Stimulated activated naive CD8-positive, alpha-beta T cell treated with anti-CD3 and anti-CD28 coated beads, Interleukin-15, Interleukin-2, amounts not matched to agents 100 ng/mL and 50 ng/mL, for 24 hours (primary cell): ENCODE measurements at regions not wholly inside any gene's neighbourhood (a gene's known extent, or its start where the extent isn't known, plus 50 kb on each side); places are given as distances from the start of the nearest gene placed in this dataset.

ENCODE experiments used
- H3K27ac Mint-ChIP-seq: one replicate; pipeline ENCODE4 v1.8.0; 2021; ENCODE audit warnings: mild to moderate bottlenecking, mixed read lengths
- H3K27me3 Mint-ChIP-seq: one replicate; pipeline ENCODE4 v1.8.0; 2021; ENCODE audit warnings: mixed read lengths
- H3K36me3 Mint-ChIP-seq: one replicate; pipeline ENCODE4 v1.8.0; 2021; ENCODE audit warnings: low read depth, mixed read lengths
- H3K4me1 Mint-ChIP-seq: one replicate; pipeline ENCODE4 v1.8.0; 2021; ENCODE audit warnings: low read depth, mixed read lengths
- H3K4me3 Mint-ChIP-seq: one replicate; pipeline ENCODE4 v1.8.0; 2021; ENCODE audit warnings: mild to moderate bottlenecking, mixed read lengths
- H3K9me3 Mint-ChIP-seq: one replicate; pipeline ENCODE4 v1.8.0; 2021; ENCODE audit warnings: mixed read lengths

- no peak overlapping the region for H3K4me3 Mint-ChIP-seq
- H3K27ac Mint-ChIP-seq = no peak overlapping the region
- H3K36me3 Mint-ChIP-seq = no peaks in the 10 kb centered on the region
Measured at GRCh38 chr6:19028201-19028600, 641.1 kb downstream of the RNF144B start.

GRCh38 chr6:19032591-19033295, 645.6 kb downstream of the RNF144B start:
- no peak overlapping the region for H3K27ac Mint-ChIP-seq
- no peak overlapping the region for H3K4me3 Mint-ChIP-seq
- H3K9me3 Mint-ChIP-seq = peaks cover 5% of the 10 kb centered on the region
- H3K36me3 Mint-ChIP-seq = no peaks in the 10 kb centered on the region
- no peaks in the 10 kb centered on the region for H3K27me3 Mint-ChIP-seq
- H3K4me1 Mint-ChIP-seq = no peaks in the 10 kb centered on the region

More at GRCh38 chr6:19028201-19028600, 641.1 kb downstream of the RNF144B start:
- peaks cover 5% of the 10 kb centered on the region for H3K9me3 Mint-ChIP-seq
- H3K4me1 Mint-ChIP-seq = no peaks in the 10 kb centered on the region
- H3K27me3 Mint-ChIP-seq = no peaks in the 10 kb centered on the region

- no peak overlapping the region for H3K27ac Mint-ChIP-seq
- no peaks in the 10 kb centered on the region for H3K4me1 Mint-ChIP-seq
- no peak overlapping the region for H3K4me3 Mint-ChIP-seq
- peaks cover under 1% of the 10 kb centered on the region for H3K9me3 Mint-ChIP-seq
- H3K36me3 Mint-ChIP-seq = no peaks in the 10 kb centered on the region
- no peaks in the 10 kb centered on the region for H3K27me3 Mint-ChIP-seq
Measured at GRCh38 chr6:19033683-19034082, 646.5 kb downstream of the RNF144B start.

DNA sequence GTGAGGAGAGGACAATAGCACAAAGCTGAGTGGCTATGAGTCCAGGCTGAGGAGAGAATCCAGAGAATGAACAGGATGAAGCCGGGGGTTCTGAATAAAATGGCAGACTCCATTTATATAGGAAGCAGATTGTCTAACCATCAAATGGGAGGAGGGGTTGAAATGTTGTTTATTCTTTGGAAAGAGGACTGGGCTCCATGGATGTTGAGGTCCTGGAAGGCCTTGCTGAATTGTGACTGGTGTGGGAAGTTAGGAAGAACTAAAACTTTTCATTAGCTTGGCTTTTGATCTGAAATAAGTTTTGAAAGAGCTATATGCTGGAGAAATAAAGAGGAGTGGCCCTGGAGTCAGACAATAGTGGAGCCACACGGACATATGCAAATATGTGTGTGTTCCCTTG, 647.8 kb downstream of the RNF144B start:
- Mint-ChIP-seq H3K9me3 (no peaks in the 10 kb centered on the region), H3K4me1 (no peaks in the 10 kb centered on the region), H3K27ac (no peak overlapping the region), H3K27me3 (no peaks in the 10 kb centered on the region), H3K36me3 (no peaks in the 10 kb centered on the region), H3K4me3 (no peak overlapping the region)

- no peaks in the 10 kb centered on the region for H3K4me1 Mint-ChIP-seq
- H3K9me3 Mint-ChIP-seq = no peaks in the 10 kb centered on the region
- H3K27ac Mint-ChIP-seq = no peak overlapping the region
- H3K4me3 Mint-ChIP-seq = no peak overlapping the region
- no peaks in the 10 kb centered on the region for H3K27me3 Mint-ChIP-seq
- no peaks in the 10 kb centered on the region for H3K36me3 Mint-ChIP-seq
Measured at GRCh38 chr6:19035461-19036195, 648.5 kb downstream of the RNF144B start.

DNA sequence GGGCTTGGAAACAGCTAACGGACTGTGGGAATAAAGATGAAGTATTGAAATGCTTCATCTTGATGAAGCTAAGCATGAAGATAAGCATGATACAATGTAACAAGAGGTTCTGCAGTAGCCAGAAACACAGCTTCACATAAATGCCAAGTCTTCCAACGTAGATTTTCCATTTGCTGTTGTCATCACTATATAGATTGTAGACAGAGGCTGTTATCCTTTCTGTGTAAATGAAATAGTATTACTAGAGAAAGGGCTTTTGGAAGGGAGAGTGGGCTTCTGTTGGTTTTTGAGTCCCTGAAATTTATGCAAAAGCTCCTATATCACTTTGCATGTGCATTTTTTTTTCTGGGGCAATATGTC, 649.0 kb downstream of the RNF144B start:
- H3K4me3 Mint-ChIP-seq = no peak overlapping the region
- H3K9me3 Mint-ChIP-seq = no peaks in the 10 kb centered on the region
- H3K27me3 Mint-ChIP-seq = no peaks in the 10 kb centered on the region
- H3K4me1 Mint-ChIP-seq = no peaks in the 10 kb centered on the region
- H3K27ac Mint-ChIP-seq = no peak overlapping the region
- no peaks in the 10 kb centered on the region for H3K36me3 Mint-ChIP-seq

DNA sequence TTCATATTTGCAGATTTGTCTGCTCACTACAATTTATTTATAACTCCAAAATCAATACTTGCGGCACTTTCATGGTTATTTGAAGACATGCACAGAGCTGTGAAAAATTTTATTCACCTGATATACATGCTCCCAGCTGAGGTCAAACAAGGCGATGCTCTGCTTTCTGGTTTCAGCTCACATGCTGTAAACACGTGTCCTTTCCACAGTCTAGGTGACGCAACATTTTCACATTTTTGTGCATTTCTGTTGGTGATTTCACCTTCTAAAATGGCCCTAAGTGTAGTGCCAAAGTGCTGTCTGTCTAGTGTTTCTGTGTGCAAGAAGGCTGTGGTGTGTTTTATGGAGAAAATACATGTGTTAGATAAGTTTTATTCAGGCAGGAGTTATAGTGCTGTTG, 650.5 kb downstream of the RNF144B start:
- Mint-ChIP-seq H3K4me3 (no peak overlapping the region), H3K4me1 (no peaks in the 10 kb centered on the region), H3K27ac (no peak overlapping the region), H3K27me3 (no peaks in the 10 kb centered on the region), H3K9me3 (no peaks in the 10 kb centered on the region), H3K36me3 (no peaks in the 10 kb centered on the region)

DNA sequence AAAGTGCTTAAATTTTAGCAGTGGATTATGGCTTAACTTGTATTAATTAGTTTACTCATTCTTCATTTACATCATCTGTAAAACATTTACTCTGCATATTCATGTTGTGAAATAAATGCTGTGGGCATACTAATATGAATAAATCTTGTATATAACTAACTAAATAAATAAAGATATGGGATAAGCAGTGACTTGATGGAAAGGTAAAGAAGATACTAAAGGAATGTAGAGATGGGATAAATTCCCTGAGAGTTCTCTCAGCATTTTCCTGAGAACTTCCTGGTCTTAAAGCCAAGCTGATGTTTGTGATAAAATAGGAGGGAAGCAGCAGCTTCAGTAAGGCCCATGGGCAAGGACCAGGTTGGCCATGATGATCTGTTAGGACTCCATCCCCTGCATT, 652.1 kb downstream of the RNF144B start:
- Mint-ChIP-seq H3K27me3 (no peaks in the 10 kb centered on the region), H3K27ac (no peak overlapping the region), H3K36me3 (no peaks in the 10 kb centered on the region), H3K4me3 (no peak overlapping the region), H3K9me3 (no peaks in the 10 kb centered on the region), H3K4me1 (no peaks in the 10 kb centered on the region)

GRCh38 chr6:19041906-19042305, 654.8 kb downstream of the RNF144B start:
- Mint-ChIP-seq H3K4me1 (no peaks in the 10 kb centered on the region), H3K9me3 (peaks cover 5% of the 10 kb centered on the region), H3K36me3 (no peaks in the 10 kb centered on the region), H3K4me3 (no peak overlapping the region), H3K27ac (no peak overlapping the region), H3K27me3 (no peaks in the 10 kb centered on the region)

DNA sequence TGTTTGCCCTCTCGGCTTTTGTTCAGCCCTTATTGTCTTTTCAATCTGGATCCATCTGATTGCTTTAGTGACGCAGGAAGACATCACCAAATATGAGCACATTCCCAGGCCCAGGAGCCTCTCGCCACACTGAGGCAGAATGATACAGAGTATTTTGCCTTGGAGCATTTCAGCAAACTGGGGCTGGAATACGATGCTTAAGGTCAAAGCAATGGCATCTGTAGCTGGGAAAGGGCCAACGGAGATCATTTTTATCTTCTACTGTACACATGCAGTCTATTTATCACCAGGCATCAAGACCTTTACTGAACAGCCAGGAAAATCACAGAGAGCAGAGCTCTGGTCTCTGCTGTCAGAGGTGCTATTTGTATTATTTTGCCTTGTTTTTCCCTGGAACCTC, 655.3 kb downstream of the RNF144B start:
- peaks cover 9% of the 10 kb centered on the region for H3K9me3 Mint-ChIP-seq
- H3K4me3 Mint-ChIP-seq = no peak overlapping the region
- no peaks in the 10 kb centered on the region for H3K36me3 Mint-ChIP-seq
- H3K4me1 Mint-ChIP-seq = no peaks in the 10 kb centered on the region
- no peaks in the 10 kb centered on the region for H3K27me3 Mint-ChIP-seq
- no peak overlapping the region for H3K27ac Mint-ChIP-seq

DNA sequence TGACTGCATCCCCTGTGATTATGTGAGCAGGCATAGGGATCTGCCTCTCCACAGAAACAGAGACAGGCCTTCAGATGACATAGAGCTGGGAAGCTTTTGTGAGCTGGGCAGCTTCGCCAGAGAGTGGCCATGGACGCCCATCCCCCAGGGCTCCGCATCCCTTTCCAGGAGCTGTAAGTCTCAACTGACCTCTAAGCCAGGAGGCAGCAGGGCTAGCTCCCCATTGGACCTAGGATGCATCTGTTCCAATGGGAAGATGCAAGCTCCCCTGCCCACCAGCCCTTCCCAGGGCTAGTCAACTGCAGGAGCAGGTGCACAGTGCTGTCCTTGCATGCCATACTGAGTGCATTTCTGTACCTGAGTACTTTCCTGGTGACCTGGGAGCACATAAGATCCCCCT, 663.6 kb downstream of the RNF144B start:
- Mint-ChIP-seq H3K27ac (no peak overlapping the region), H3K4me3 (no peak overlapping the region), H3K36me3 (no peaks in the 10 kb centered on the region), H3K27me3 (no peaks in the 10 kb centered on the region), H3K9me3 (peaks cover 19% of the 10 kb centered on the region), H3K4me1 (no peaks in the 10 kb centered on the region)

DNA sequence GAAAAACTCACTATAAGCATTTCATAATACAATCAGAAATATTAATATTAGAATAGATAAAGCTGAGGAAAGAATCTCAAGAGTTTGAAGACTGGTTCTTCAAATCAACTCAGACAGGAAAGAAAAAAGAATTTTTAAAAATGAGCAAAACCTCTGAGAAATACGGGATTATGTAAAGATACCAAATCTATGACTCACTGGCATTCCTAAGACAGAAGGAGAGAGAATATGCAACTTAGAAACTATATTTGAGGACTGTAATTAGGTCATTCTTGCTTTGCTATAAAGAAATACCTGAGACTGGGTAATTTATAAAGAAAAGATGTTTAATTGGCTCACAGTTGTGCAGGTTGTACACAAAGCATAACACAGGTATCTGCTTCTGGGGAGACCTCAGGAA, 665.1 kb downstream of the RNF144B start:
- no peaks in the 10 kb centered on the region for H3K27me3 Mint-ChIP-seq
- H3K4me3 Mint-ChIP-seq = no peak overlapping the region
- H3K27ac Mint-ChIP-seq = no peak overlapping the region
- no peaks in the 10 kb centered on the region for H3K36me3 Mint-ChIP-seq
- peaks cover 17% of the 10 kb centered on the region for H3K9me3 Mint-ChIP-seq
- H3K4me1 Mint-ChIP-seq = no peaks in the 10 kb centered on the region

DNA sequence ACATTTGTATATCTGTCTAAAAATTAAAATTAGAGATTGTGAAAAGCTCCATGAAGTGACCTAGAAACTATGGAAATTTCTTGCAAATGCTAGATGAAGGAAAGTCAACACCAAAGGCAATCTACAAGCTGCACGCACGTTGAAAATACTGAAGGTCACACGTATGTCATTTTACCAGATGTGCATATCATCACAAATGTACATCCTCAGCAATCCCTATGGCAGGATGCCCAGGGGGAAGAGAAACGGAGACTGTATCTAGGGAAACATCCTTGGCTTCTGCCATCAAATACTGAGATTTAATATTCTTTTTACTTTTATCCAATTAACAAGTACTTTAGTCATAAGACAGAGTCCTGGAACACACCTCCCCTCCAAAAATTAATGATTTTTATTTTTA, 672.0 kb downstream of the RNF144B start:
- H3K27ac Mint-ChIP-seq = no peak overlapping the region
- H3K36me3 Mint-ChIP-seq = no peaks in the 10 kb centered on the region
- no peaks in the 10 kb centered on the region for H3K4me1 Mint-ChIP-seq
- no peak overlapping the region for H3K4me3 Mint-ChIP-seq
- no peaks in the 10 kb centered on the region for H3K27me3 Mint-ChIP-seq
- H3K9me3 Mint-ChIP-seq = peaks cover 25% of the 10 kb centered on the region

GRCh38 chr6:19067165-19067564, 680.0 kb downstream of the RNF144B start:
- Mint-ChIP-seq H3K27me3 (no peaks in the 10 kb centered on the region), H3K9me3 (peaks cover 17% of the 10 kb centered on the region), H3K27ac (no peak overlapping the region)

DNA sequence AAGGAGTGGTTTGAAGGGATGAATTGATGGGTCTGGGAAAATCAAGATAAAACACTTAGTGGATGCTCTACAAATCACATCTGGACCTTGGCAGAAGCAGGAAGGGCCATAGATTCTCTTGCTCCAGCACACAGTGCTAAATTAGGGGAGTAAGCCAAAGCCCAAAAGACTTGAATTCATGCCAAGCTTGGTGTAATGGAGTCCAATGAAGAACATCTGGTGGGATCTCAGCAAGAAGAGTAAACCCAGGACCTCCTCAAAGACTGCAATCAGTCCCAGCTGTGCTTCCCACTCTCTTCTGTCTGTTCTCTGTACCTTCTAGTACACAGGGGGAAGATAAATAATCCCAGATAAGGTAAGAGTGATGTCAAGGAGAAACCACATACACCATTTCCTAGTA, 683.4 kb downstream of the RNF144B start:
- Mint-ChIP-seq H3K4me1 (no peaks in the 10 kb centered on the region), H3K4me3 (no peak overlapping the region), H3K36me3 (no peaks in the 10 kb centered on the region), H3K9me3 (peaks cover 27% of the 10 kb centered on the region), H3K27ac (no peak overlapping the region), H3K27me3 (no peaks in the 10 kb centered on the region)

More at GRCh38 chr6:19067165-19067564, 680.0 kb downstream of the RNF144B start:
- Mint-ChIP-seq H3K4me3 (no peak overlapping the region), H3K4me1 (no peaks in the 10 kb centered on the region), H3K36me3 (no peaks in the 10 kb centered on the region)

DNA sequence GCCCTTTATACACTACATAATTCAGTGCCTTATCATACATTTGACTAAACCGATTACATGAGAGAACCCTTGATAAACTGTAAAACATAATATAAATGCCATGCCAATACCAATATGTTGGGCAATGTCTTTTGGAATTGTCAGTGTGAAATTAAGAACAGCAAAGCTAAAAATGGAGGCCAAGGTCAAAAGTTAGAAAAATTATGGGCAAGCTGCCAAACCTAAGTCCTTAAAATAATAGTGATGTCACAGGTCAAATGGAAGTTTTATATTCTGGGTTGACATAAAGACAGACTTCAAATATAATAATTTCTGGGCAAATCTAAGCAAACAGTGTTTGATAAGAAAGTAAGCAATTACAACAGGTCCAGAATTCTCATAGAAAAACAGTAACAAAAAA, 696.7 kb downstream of the RNF144B start:
- Mint-ChIP-seq H3K4me3 (no peak overlapping the region), H3K27me3 (no peaks in the 10 kb centered on the region), H3K9me3 (peaks cover 20% of the 10 kb centered on the region), H3K36me3 (no peaks in the 10 kb centered on the region), H3K4me1 (no peaks in the 10 kb centered on the region), H3K27ac (no peak overlapping the region)
